Natural killer cell (primary cell): ENCODE measurements at regions not wholly inside any gene's neighbourhood (a gene's known extent, or its start where the extent isn't known, plus 50 kb on each side); places are given as distances from the start of the nearest gene placed in this dataset.

Experiments used
- ATAC-seq, 3 donors: fragments of 150-1000 bp in 2 of 3; fragments of 200-7000 bp in 1 of 3; cut with Tn5 transposase; 1 replicate in 1 of 3; 2 replicates in 2 of 3; pipeline ENCODE4 v1.10.0; 2021; ENCODE audit warnings: mild to moderate bottlenecking in 2 of 3, moderate library complexity in 2 of 3
- DNase-seq, 2 donors: peaks; one replicate each; pipeline versions ENCODE4 v3.0.0 to v3.0.0-alpha.2; 2013 to 2021; ENCODE audit warnings: mixed read lengths in 1 of 2
- H3K27ac ChIP-seq: one replicate; pipeline ENCODE4 v1.5.1; 2013; ENCODE audit warnings: mild to moderate bottlenecking, low read length
- H3K27me3 ChIP-seq: one replicate; pipeline ENCODE4 v1.6.1; 2013; ENCODE audit warnings: low read length; ENCODE audit not compliant: control insufficient read depth, insufficient read depth
- H3K36me3 ChIP-seq: one replicate; pipeline ENCODE4 v1.6.1; 2013; ENCODE audit warnings: low read length; ENCODE audit not compliant: control insufficient read depth, insufficient read depth
- H3K4me1 ChIP-seq: one replicate; pipeline ENCODE4 v1.6.1; 2013; ENCODE audit warnings: low read length; ENCODE audit not compliant: control insufficient read depth, insufficient read depth
- H3K4me3 ChIP-seq: one replicate; pipeline ENCODE4 v1.5.1; 2013; ENCODE audit warnings: low read length
- H3K9me3 ChIP-seq: one replicate; pipeline ENCODE4 v1.6.1; 2013; ENCODE audit warnings: low read length; ENCODE audit not compliant: control insufficient read depth, insufficient read depth
- H3K27ac Mint-ChIP-seq, 2 donors: one replicate each; pipeline ENCODE4 v1.8.0; 2022; ENCODE audit warnings: mild to moderate bottlenecking in 2 of 2, mixed read lengths in 2 of 2, moderate library complexity in 1 of 2
- H3K27me3 Mint-ChIP-seq, 2 donors: one replicate each; pipeline ENCODE4 v1.8.0; 2022; ENCODE audit warnings: low read depth in 2 of 2, mixed read lengths in 2 of 2
- H3K36me3 Mint-ChIP-seq: one replicate; pipeline ENCODE4 v1.8.0; 2022; ENCODE audit warnings: mixed read lengths
- H3K4me1 Mint-ChIP-seq, 2 donors: one replicate each; pipeline ENCODE4 v1.8.0; 2022; ENCODE audit warnings: mixed read lengths in 2 of 2
- H3K4me3 Mint-ChIP-seq: one replicate; pipeline ENCODE4 v1.8.0; 2022; ENCODE audit warnings: mild to moderate bottlenecking, moderate library complexity, mixed read lengths
- H3K9me3 Mint-ChIP-seq, 2 donors: one replicate each; pipeline ENCODE4 v1.8.0; 2022; ENCODE audit warnings: mixed read lengths in 2 of 2
- CTCF ChIP-seq: fragments of 200-600 bp; IDR thresholded peaks from one replicate; pipeline ENCODE4 v1.8.0; 2022; ENCODE audit warnings: antibody characterized with exemption
- WGBS: methylation state at CpG from one replicate; pipeline ENCODE4 v1.1.7; 2013; ENCODE audit warnings: missing lambda C conversion rate; ENCODE audit not compliant: insufficient coverage; 5-methylcytosine and 5-hydroxymethylcytosine counted together
- intact Hi-C: fragments of 100-400 bp; cut with micrococcal nuclease; formaldehyde crosslinking; loops from one replicate; pipeline ENCODE4 v1.14.2; 2022

- Mint-ChIP-seq H3K9me3 (peaks cover 0 to 2% of the 10 kb centered on the region in 2 donors), H3K4me3 (no peak overlapping the region), H3K27ac (no peak overlapping the region), H3K4me1 (no peaks in the 10 kb centered on the region), H3K36me3 (no peaks in the 10 kb centered on the region), H3K27me3 (no peaks in the 10 kb centered on the region)
- H3K36me3 ChIP-seq = no peaks in the 10 kb centered on the region
- no peak overlapping the region for H3K27ac ChIP-seq
- H3K27me3 ChIP-seq = no peaks in the 10 kb centered on the region
- TF ChIP-seq CTCF = no peak
- no peaks in the 10 kb centered on the region for H3K4me1 ChIP-seq
- H3K4me3 ChIP-seq = no peak overlapping the region
- intact Hi-C loops = no loop called here
- WGBS = 0% methylated on average over 1 of the region's 3 CpGs
- ATAC-seq = no peak
- DNase-seq = no peak
- H3K9me3 ChIP-seq = no peaks in the 10 kb centered on the region
Observed at GRCh38 chr14:38839694-38840365, 263.2 kb downstream of the SEC23A start.

GRCh38 chr14:38838979-38839323 is 264.1 kb downstream of the SEC23A start:
- WGBS = 91% methylated on average over 7 of the region's 8 CpGs
- TF ChIP-seq CTCF = no peak
- no peak overlapping the region for H3K4me3 ChIP-seq
- no peak for DNase-seq
- intact Hi-C loops = no loop called here
- H3K36me3 Mint-ChIP-seq = no peaks in the 10 kb centered on the region
- H3K4me1 ChIP-seq = no peaks in the 10 kb centered on the region
- no peak overlapping the region for H3K4me3 Mint-ChIP-seq
- H3K36me3 ChIP-seq = no peaks in the 10 kb centered on the region
- H3K9me3 ChIP-seq = no peaks in the 10 kb centered on the region
- H3K4me1 Mint-ChIP-seq = no peaks in the 10 kb centered on the region
- H3K27ac Mint-ChIP-seq = no peak overlapping the region
- no peaks in the 10 kb centered on the region for H3K27me3 ChIP-seq
- no peaks in the 10 kb centered on the region for H3K27me3 Mint-ChIP-seq
- no peak for ATAC-seq
- peaks cover 0 to 2% of the 10 kb centered on the region in 2 donors for H3K9me3 Mint-ChIP-seq
- H3K27ac ChIP-seq = no peak overlapping the region

- H3K27me3 Mint-ChIP-seq = no peaks in the 10 kb centered on the region
- H3K4me3 ChIP-seq = no peak overlapping the region
- peaks cover 0 to 2% of the 10 kb centered on the region in 2 donors for H3K9me3 Mint-ChIP-seq
- DNase-seq = no peak
- H3K4me1 ChIP-seq = no peaks in the 10 kb centered on the region
- TF ChIP-seq CTCF = no peak
- no peaks in the 10 kb centered on the region for H3K36me3 Mint-ChIP-seq
- intact Hi-C loops = no loop called here
- no peak overlapping the region for H3K4me3 Mint-ChIP-seq
- H3K4me1 Mint-ChIP-seq = no peaks in the 10 kb centered on the region
- no peak overlapping the region for H3K27ac Mint-ChIP-seq
- ATAC-seq = no peak
- 93% methylated on average over 27 of the region's 27 CpGs for WGBS
- no peaks in the 10 kb centered on the region for H3K27me3 ChIP-seq
- H3K9me3 ChIP-seq = no peaks in the 10 kb centered on the region
- no peaks in the 10 kb centered on the region for H3K36me3 ChIP-seq
- H3K27ac ChIP-seq = no peak overlapping the region
Observed at GRCh38 chr14:38838049-38838978, 264.7 kb downstream of the SEC23A start.
